Endothelial cell of umbilical vein (primary cell): ENCODE measurements at regions not wholly inside any gene's neighbourhood (a gene's known extent, or its start where the extent isn't known, plus 50 kb on each side); places are given as distances from the start of the nearest gene placed in this dataset.

Experiments used
- BruUV-seq: library from RNA; stranded (reverse); fragments of 400-500 nt; replicated peaks from 2 replicates; lab custom pipeline; 2021; lab: Mats Ljungman, UMichigan
- CTCF ChIA-PET: fragments of 300-600, 350-600 bp; sonication (Branson Sonifier 250); formaldehyde crosslinking; loops from one replicate; lab custom pipeline; 2021; ENCODE audit warnings: antibody characterized with exemption, inconsistent platforms; lab: Charles Lee
- POLR2A ChIA-PET: fragments of 300-600, 350-600 bp; sonication (Branson Sonifier 250); formaldehyde crosslinking; loops from one replicate; lab custom pipeline; 2021; ENCODE audit warnings: antibody characterized with exemption, inconsistent platforms; lab: Charles Lee
- DNase-seq: peaks from one replicate; pipeline ENCODE4 v3.0.0-alpha.2; 2011; ENCODE audit warnings: low read depth, low spot score
- FAIRE-seq: peaks from 2 replicates; lab custom pipeline; 2011; peaks lifted over from hg19 to GRCh38; lab: Jason Lieb, UNC
- H2AFZ ChIP-seq: 2 replicates; pipeline ENCODE4 v1.6.0; 2012; ENCODE audit warnings: low read depth, low read length, control low read depth, inconsistent platforms
- H3K27ac ChIP-seq: 2 replicates; pipeline ENCODE4 v1.5.1; 2011; ENCODE audit warnings: low read depth, mild to moderate bottlenecking, control low read depth, low read length, moderate library complexity; ENCODE audit not compliant: insufficient read depth
- H3K27me3 ChIP-seq, 2 experiments: 2 replicates each; pipeline versions ENCODE4 v1.6.0 to v1.6.1; 2011; ENCODE audit warnings: low read length in 2 of 2, mixed read lengths in 1 of 2; ENCODE audit not compliant: control insufficient read depth in 2 of 2, insufficient read depth in 2 of 2
- H3K36me3 ChIP-seq, 2 experiments: 2 replicates in 1 of 2; 3 replicates in 1 of 2; pipeline ENCODE4 v1.5.1; 2011; ENCODE audit warnings: low read length in 2 of 2, mild to moderate bottlenecking in 1 of 2, moderate library complexity in 1 of 2; ENCODE audit not compliant: control insufficient read depth in 2 of 2, insufficient read depth in 2 of 2; ENCODE audit errors: extremely low read depth in 1 of 2
- H3K4me1 ChIP-seq: 3 replicates; pipeline ENCODE4 v1.5.1; 2011; ENCODE audit warnings: mild to moderate bottlenecking, low read length; ENCODE audit not compliant: control insufficient read depth, insufficient read depth; ENCODE audit errors: extremely low read depth
- H3K4me2 ChIP-seq: 2 replicates; pipeline ENCODE4 v1.6.1; 2011; ENCODE audit warnings: low read length, control low read depth, mixed read lengths; ENCODE audit not compliant: insufficient read depth
- H3K4me3 ChIP-seq, 3 experiments: fragments of 200-600 bp in 1 of 3; sonication (generic), shearing (Covaris generic) in 1 of 3; replicated peaks in 1 of 3; 2 replicates each; pipeline ENCODE4 v1.5.1; 2011 to 2016; ENCODE audit warnings: control low read depth in 3 of 3, low read length in 3 of 3, mild to moderate bottlenecking in 2 of 3, inconsistent platforms in 1 of 3, low read depth in 1 of 3, moderate library complexity in 1 of 3; ENCODE audit not compliant: insufficient read depth in 1 of 3
- H3K79me2 ChIP-seq: 2 replicates; pipeline ENCODE4 v1.6.0; 2012; ENCODE audit warnings: low read length, inconsistent platforms; ENCODE audit not compliant: control insufficient read depth, insufficient read depth
- H3K9ac ChIP-seq: replicated peaks from 2 replicates; pipeline ENCODE3; 2011; ENCODE audit warnings: low read length, control low read depth; ENCODE audit not compliant: insufficient read depth; ENCODE audit errors: extremely low read depth
- H3K9me1 ChIP-seq: replicated peaks from 3 replicates; pipeline ENCODE4 v1.6.0; 2011; ENCODE audit warnings: mild to moderate bottlenecking, low read length; ENCODE audit not compliant: control insufficient read depth, insufficient read depth; ENCODE audit errors: extremely low read depth
- H3K9me3 ChIP-seq: replicated peaks from 2 replicates; pipeline ENCODE4 v1.5.1; 2012; ENCODE audit warnings: low read length, inconsistent platforms; ENCODE audit not compliant: control insufficient read depth, insufficient read depth
- H4K20me1 ChIP-seq: replicated peaks from 2 replicates; pipeline ENCODE3; 2011; ENCODE audit warnings: mild to moderate bottlenecking, low read length; ENCODE audit not compliant: control insufficient read depth, insufficient read depth; ENCODE audit errors: extremely low read depth
- EZH2 ChIP-seq: IDR thresholded peaks from 2 replicates; pipeline ENCODE4 v1.6.1; 2012; ENCODE audit warnings: borderline replicate concordance, low read depth, mild to moderate bottlenecking, moderate library complexity, low read length, inconsistent platforms; ENCODE audit not compliant: severe bottlenecking
- FOS ChIP-seq: IDR thresholded peaks from 2 replicates; pipeline ENCODE4 v1.6.1; 2011; ENCODE audit warnings: mild to moderate bottlenecking, low read length, moderate library complexity, borderline replicate concordance; ENCODE audit not compliant: insufficient read depth
- GATA2 ChIP-seq: IDR thresholded peaks from 2 replicates; pipeline ENCODE4 v1.7.0; 2011; ENCODE audit warnings: low read depth, mild to moderate bottlenecking, moderate library complexity, mixed read lengths, low read length; ENCODE audit not compliant: insufficient read length, insufficient read depth
- JUN ChIP-seq: IDR thresholded peaks from 2 replicates; pipeline ENCODE4 v1.6.1; 2011; ENCODE audit warnings: borderline replicate concordance, low read depth; ENCODE audit not compliant: insufficient read length, insufficient read depth
- MYC ChIP-seq: IDR thresholded peaks from one replicate; pipeline ENCODE4 v1.6.1; 2011; ENCODE audit warnings: mild to moderate bottlenecking, low read depth, low read length
- POLR2A ChIP-seq: IDR thresholded peaks from 2 replicates; pipeline ENCODE4 v1.6.1; 2012; ENCODE audit warnings: low read depth, mild to moderate bottlenecking, control low read depth, low read length
- POLR2AphosphoS5 ChIP-seq: IDR thresholded peaks from 2 replicates; pipeline ENCODE4 v1.6.1; 2012; ENCODE audit warnings: low read depth, mild to moderate bottlenecking, control low read depth, low read length, moderate library complexity; ENCODE audit not compliant: insufficient read depth
- dilution Hi-C: fragments of 300-500 bp; cut with MboI; formaldehyde crosslinking; loops from one replicate; pipeline ENCODE4 v1.15.0; 2019; ENCODE audit warnings: low sequenced_read_pairs; ENCODE audit not compliant: extremely low pct_ligation_motif_present
- intact Hi-C: fragments of 100-400 bp; cut with micrococcal nuclease; formaldehyde crosslinking; loops from one replicate; pipeline ENCODE4 v1.10.0; 2022
- TF ChIP-seq, protein P1 (sequence below): IDR thresholded peaks from 2 replicates; pipeline ENCODE4 v1.6.1; 2011; ENCODE audit not compliant: insufficient read depth, insufficient read length
- TF ChIP-seq, protein P2 (sequence below), 2 donors: IDR thresholded peaks; 1 replicate in 1 of 2; 2 replicates in 1 of 2; pipeline ENCODE4 v1.5.1; 2011; ENCODE audit warnings: low read length in 2 of 2, mild to moderate bottlenecking in 2 of 2, moderate library complexity in 2 of 2, control low read depth in 1 of 2, inconsistent platforms in 1 of 2, low read depth in 1 of 2; ENCODE audit not compliant: insufficient read depth in 1 of 2; ENCODE audit errors: extremely low read depth in 1 of 2

DNA sequence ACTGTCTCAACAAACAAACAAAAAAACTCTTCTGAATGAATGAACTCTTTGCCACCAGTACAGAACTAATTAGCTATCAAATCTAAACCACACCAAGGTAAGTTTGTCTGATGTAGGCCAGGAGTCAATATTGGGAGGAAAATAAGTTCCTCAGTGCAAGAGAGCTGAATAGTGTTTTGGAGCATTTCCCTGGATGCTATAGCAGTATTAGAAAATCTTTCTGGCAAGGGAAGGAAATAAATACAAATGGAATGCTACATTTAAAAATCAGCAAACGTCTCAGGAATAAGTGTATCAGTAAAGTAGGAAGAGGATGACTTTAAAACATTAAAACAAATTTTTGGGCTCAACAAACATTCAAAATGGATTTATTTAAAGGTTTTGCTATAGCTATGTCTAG is 81.3 kb upstream of the TMTC4 start:
- DNase-seq (no peak), FAIRE-seq (no peak)
- intact Hi-C loops (no loop called here), dilution Hi-C loops (no loop called here)
- Histone ChIP-seq H2AFZ (no peak overlapping the region), H4K20me1 (no peaks in the 10 kb centered on the region), H3K36me3 (no peaks in the 10 kb centered on the region), H3K9me1 (no peaks in the 10 kb centered on the region), H3K79me2 (no peaks in the 10 kb centered on the region), H3K9ac (no peak overlapping the region), H3K4me3 (no peak overlapping the region), H3K27me3 (no peaks in the 10 kb centered on the region), H3K4me2 (no peak overlapping the region), H3K27ac (no peak overlapping the region), H3K4me1 (no peaks in the 10 kb centered on the region), H3K9me3 (no peaks in the 10 kb centered on the region)
- ChIA-PET CTCF (interaction anchor here (0.7 to 1.1 kb wide), 2 partner anchors 8 to 271 kb away, joined by 3 to 4 read pairs; no protein-coding TSS in a partner anchor), POLR2A (no interaction called here)
- TF ChIP-seq JUN (no peak), FOS (no peak), GATA2 (no peak), POLR2A (no peak), POLR2AphosphoS5 (no peak), MYC (no peak), EZH2 (no peak)
- TF ChIP-seq, protein P1, sequence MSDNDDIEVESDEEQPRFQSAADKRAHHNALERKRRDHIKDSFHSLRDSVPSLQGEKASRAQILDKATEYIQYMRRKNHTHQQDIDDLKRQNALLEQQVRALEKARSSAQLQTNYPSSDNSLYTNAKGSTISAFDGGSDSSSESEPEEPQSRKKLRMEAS: no peak
- TF ChIP-seq, protein P2, sequence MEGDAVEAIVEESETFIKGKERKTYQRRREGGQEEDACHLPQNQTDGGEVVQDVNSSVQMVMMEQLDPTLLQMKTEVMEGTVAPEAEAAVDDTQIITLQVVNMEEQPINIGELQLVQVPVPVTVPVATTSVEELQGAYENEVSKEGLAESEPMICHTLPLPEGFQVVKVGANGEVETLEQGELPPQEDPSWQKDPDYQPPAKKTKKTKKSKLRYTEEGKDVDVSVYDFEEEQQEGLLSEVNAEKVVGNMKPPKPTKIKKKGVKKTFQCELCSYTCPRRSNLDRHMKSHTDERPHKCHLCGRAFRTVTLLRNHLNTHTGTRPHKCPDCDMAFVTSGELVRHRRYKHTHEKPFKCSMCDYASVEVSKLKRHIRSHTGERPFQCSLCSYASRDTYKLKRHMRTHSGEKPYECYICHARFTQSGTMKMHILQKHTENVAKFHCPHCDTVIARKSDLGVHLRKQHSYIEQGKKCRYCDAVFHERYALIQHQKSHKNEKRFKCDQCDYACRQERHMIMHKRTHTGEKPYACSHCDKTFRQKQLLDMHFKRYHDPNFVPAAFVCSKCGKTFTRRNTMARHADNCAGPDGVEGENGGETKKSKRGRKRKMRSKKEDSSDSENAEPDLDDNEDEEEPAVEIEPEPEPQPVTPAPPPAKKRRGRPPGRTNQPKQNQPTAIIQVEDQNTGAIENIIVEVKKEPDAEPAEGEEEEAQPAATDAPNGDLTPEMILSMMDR (IDR thresholded peaks at IDR 0.05; ENCODE audit: extremely low read depth in 1 of 2, insufficient read depth in 1 of 2, low read depth in 1 of 2, low read length in 2 of 2): no peak
- BruUV-seq: no TSS peak
